Activated naive CD4-positive, alpha-beta T cell treated with anti-CD3 and anti-CD28 coated beads, Interleukin-2, amount 10 ng/mL, durations not matched to agents 7 days and 5 days (primary cell): ENCODE measurements at regions not wholly inside any gene's neighbourhood (a gene's known extent, or its start where the extent isn't known, plus 50 kb on each side); places are given as distances from the start of the nearest gene placed in this dataset.
A peak's percentile ranks its signal among the peaks of the same experiment; 100 is the strongest.

Source experiments
- CTCF ChIA-PET: fragments of 350-600 bp; sonication (Branson Sonifier 250); formaldehyde crosslinking; loops from one replicate; lab custom pipeline; 2021; ENCODE audit warnings: antibody characterized with exemption; lab: Charles Lee
- DNase-seq: peaks from one replicate; pipeline ENCODE4 v3.0.0-alpha.2; 2020
- H3K27ac Mint-ChIP-seq: one replicate; pipeline ENCODE4 v1.8.0; 2021; ENCODE audit warnings: mild to moderate bottlenecking, moderate library complexity, mixed read lengths
- H3K27me3 Mint-ChIP-seq: one replicate; pipeline ENCODE4 v1.8.0; 2021; ENCODE audit warnings: mild to moderate bottlenecking, mixed read lengths
- H3K36me3 Mint-ChIP-seq: one replicate; pipeline ENCODE4 v1.8.0; 2021; ENCODE audit warnings: mixed read lengths
- H3K4me1 Mint-ChIP-seq: one replicate; pipeline ENCODE4 v1.8.0; 2021; ENCODE audit warnings: mixed read lengths
- H3K4me3 Mint-ChIP-seq: one replicate; pipeline ENCODE4 v1.8.0; 2021; ENCODE audit warnings: mild to moderate bottlenecking, moderate library complexity, mixed read lengths
- H3K9me3 Mint-ChIP-seq: one replicate; pipeline ENCODE4 v1.8.0; 2021; ENCODE audit warnings: mixed read lengths

- Mint-ChIP-seq H3K4me1 (no peaks in the 10 kb centered on the region), H3K9me3 (peaks cover 6% of the 10 kb centered on the region), H3K36me3 (no peaks in the 10 kb centered on the region), H3K27me3 (no peaks in the 10 kb centered on the region), H3K4me3 (no peak overlapping the region), H3K27ac (no peak overlapping the region)
- CTCF ChIA-PET: no interaction called here
- no peak for DNase-seq
Measured at GRCh38 chr22:48391171-48391711, 1436.4 kb downstream of the BRD1 start.

- H3K27ac Mint-ChIP-seq: no peak overlapping the region
- no peaks in the 10 kb centered on the region for H3K36me3 Mint-ChIP-seq
- CTCF ChIA-PET: no interaction called here
- no peak for DNase-seq
- H3K4me1 Mint-ChIP-seq: no peaks in the 10 kb centered on the region
- H3K4me3 Mint-ChIP-seq: no peak overlapping the region
- peaks cover 6% of the 10 kb centered on the region for H3K9me3 Mint-ChIP-seq
- no peaks in the 10 kb centered on the region for H3K27me3 Mint-ChIP-seq
Measured at GRCh38 chr22:48389916-48390315, 1437.8 kb downstream of the BRD1 start.

GRCh38 chr22:48382197-48382596, 1445.5 kb downstream of the BRD1 start:
- no peaks in the 10 kb centered on the region for H3K4me1 Mint-ChIP-seq
- no peaks in the 10 kb centered on the region for H3K27me3 Mint-ChIP-seq
- no peak overlapping the region for H3K4me3 Mint-ChIP-seq

GRCh38 chr22:48380016-48380665, 1447.5 kb downstream of the BRD1 start:
- no peak overlapping the region for H3K27ac Mint-ChIP-seq
- no peak overlapping the region for H3K4me3 Mint-ChIP-seq
- no peaks in the 10 kb centered on the region for H3K27me3 Mint-ChIP-seq
- CTCF ChIA-PET: no interaction called here
- no peaks in the 10 kb centered on the region for H3K4me1 Mint-ChIP-seq
- DNase-seq: no peak
- H3K36me3 Mint-ChIP-seq: no peaks in the 10 kb centered on the region
- H3K9me3 Mint-ChIP-seq: peaks cover 6% of the 10 kb centered on the region

More at GRCh38 chr22:48382197-48382596, 1445.5 kb downstream of the BRD1 start:
- CTCF ChIA-PET: no interaction called here
- no peaks in the 10 kb centered on the region for H3K36me3 Mint-ChIP-seq
- H3K27ac Mint-ChIP-seq: no peak overlapping the region
- peaks cover 10% of the 10 kb centered on the region for H3K9me3 Mint-ChIP-seq
- DNase-seq: no peak

- H3K4me1 Mint-ChIP-seq: no peaks in the 10 kb centered on the region
- H3K27me3 Mint-ChIP-seq: no peaks in the 10 kb centered on the region
- H3K36me3 Mint-ChIP-seq: no peaks in the 10 kb centered on the region
- H3K27ac Mint-ChIP-seq: no peak overlapping the region
- H3K9me3 Mint-ChIP-seq: peaks cover 3% of the 10 kb centered on the region
- no peak for DNase-seq
- CTCF ChIA-PET: no interaction called here
- H3K4me3 Mint-ChIP-seq: no peak overlapping the region
Measured at GRCh38 chr22:48379371-48379770, 1448.3 kb downstream of the BRD1 start.

- Mint-ChIP-seq H3K27me3 (no peaks in the 10 kb centered on the region), H3K36me3 (no peaks in the 10 kb centered on the region), H3K4me3 (no peak overlapping the region), H3K9me3 (no peaks in the 10 kb centered on the region), H3K27ac (no peak overlapping the region), H3K4me1 (no peaks in the 10 kb centered on the region)
- DNase-seq: no peak
- CTCF ChIA-PET: no interaction called here
Measured at GRCh38 chr22:48378673-48379072, 1449.0 kb downstream of the BRD1 start.

GRCh38 chr22:48376936-48377712, 1450.5 kb downstream of the BRD1 start:
- H3K36me3 Mint-ChIP-seq: no peaks in the 10 kb centered on the region
- no peaks in the 10 kb centered on the region for H3K4me1 Mint-ChIP-seq
- H3K27me3 Mint-ChIP-seq: no peaks in the 10 kb centered on the region
- no peak overlapping the region for H3K27ac Mint-ChIP-seq
- DNase-seq: no peak
- H3K9me3 Mint-ChIP-seq: no peaks in the 10 kb centered on the region
- no peak overlapping the region for H3K4me3 Mint-ChIP-seq
- CTCF ChIA-PET: no interaction called here

- Mint-ChIP-seq H3K27me3 (no peaks in the 10 kb centered on the region), H3K36me3 (no peaks in the 10 kb centered on the region), H3K27ac (no peak overlapping the region), H3K4me3 (no peak overlapping the region), H3K9me3 (no peaks in the 10 kb centered on the region), H3K4me1 (no peaks in the 10 kb centered on the region)
- DNase-seq: no peak
- CTCF ChIA-PET: no interaction called here
Measured at GRCh38 chr22:48376428-48376827, 1451.2 kb downstream of the BRD1 start.

- no peak for DNase-seq
- CTCF ChIA-PET: no interaction called here
- no peak overlapping the region for H3K4me3 Mint-ChIP-seq
- H3K36me3 Mint-ChIP-seq: no peaks in the 10 kb centered on the region
- no peaks in the 10 kb centered on the region for H3K4me1 Mint-ChIP-seq
- no peaks in the 10 kb centered on the region for H3K27me3 Mint-ChIP-seq
- H3K27ac Mint-ChIP-seq: no peak overlapping the region
- H3K9me3 Mint-ChIP-seq: no peaks in the 10 kb centered on the region
Measured at GRCh38 chr22:48373626-48374173, 1454.0 kb downstream of the BRD1 start.

- no peaks in the 10 kb centered on the region for H3K36me3 Mint-ChIP-seq
Measured at GRCh38 chr22:48372390-48372789, 1455.3 kb downstream of the BRD1 start.

GRCh38 chr22:48371391-48371790, 1456.3 kb downstream of the BRD1 start:
- H3K4me1 Mint-ChIP-seq: no peaks in the 10 kb centered on the region
- CTCF ChIA-PET: no interaction called here
- H3K27me3 Mint-ChIP-seq: no peaks in the 10 kb centered on the region
- no peak overlapping the region for H3K27ac Mint-ChIP-seq
- no peak overlapping the region for H3K4me3 Mint-ChIP-seq
- no peaks in the 10 kb centered on the region for H3K9me3 Mint-ChIP-seq
- H3K36me3 Mint-ChIP-seq: no peaks in the 10 kb centered on the region
- DNase-seq: no peak

More at GRCh38 chr22:48372390-48372789, 1455.3 kb downstream of the BRD1 start:
- no peaks in the 10 kb centered on the region for H3K4me1 Mint-ChIP-seq
- no peak for DNase-seq
- CTCF ChIA-PET: no interaction called here
- H3K27ac Mint-ChIP-seq: no peak overlapping the region
- no peak overlapping the region for H3K4me3 Mint-ChIP-seq
- no peaks in the 10 kb centered on the region for H3K27me3 Mint-ChIP-seq
- no peaks in the 10 kb centered on the region for H3K9me3 Mint-ChIP-seq

- Mint-ChIP-seq H3K36me3 (no peaks in the 10 kb centered on the region), H3K4me3 (no peak overlapping the region), H3K9me3 (no peaks in the 10 kb centered on the region), H3K27me3 (no peaks in the 10 kb centered on the region), H3K4me1 (no peaks in the 10 kb centered on the region), H3K27ac (peak overlapping the region; percentile 5)
- DNase-seq: no peak
- CTCF ChIA-PET: no interaction called here
Measured at GRCh38 chr22:48370508-48371325, 1457.0 kb downstream of the BRD1 start.

GRCh38 chr22:48369789-48370507, 1457.7 kb downstream of the BRD1 start:
- H3K27ac Mint-ChIP-seq: no peak overlapping the region
- H3K4me1 Mint-ChIP-seq: no peaks in the 10 kb centered on the region
- DNase-seq: no peak
- no peaks in the 10 kb centered on the region for H3K9me3 Mint-ChIP-seq
- H3K4me3 Mint-ChIP-seq: no peak overlapping the region
- CTCF ChIA-PET: no interaction called here
- H3K27me3 Mint-ChIP-seq: no peaks in the 10 kb centered on the region
- H3K36me3 Mint-ChIP-seq: no peaks in the 10 kb centered on the region
